ENCODE measurements at regions not wholly inside any gene's neighbourhood (a gene's known extent, or its start where the extent isn't known, plus 50 kb on each side); places are given as distances from the start of the nearest gene placed in this dataset.

GRCh38 chr9:17013010-17013409 lies 121.8 kb upstream of the CNTLN start:
- no peak for TF ChIP-seq CTCF (IDR thresholded peaks at IDR 0.05)
- H3K36me3 Mint-ChIP-seq (ENCODE audit: low read depth), result no peaks in the 10 kb centered on the region

GRCh38 chr9:17011880-17012279 lies 123.0 kb upstream of the CNTLN start:
- Mint-ChIP-seq H3K27me3 (no peaks in the 10 kb centered on the region), H3K27ac (no peak overlapping the region), H3K4me3 (no peak overlapping the region), H3K9me3 (peaks cover 6% of the 10 kb centered on the region), H3K36me3 (ENCODE audit: low read depth) (no peaks in the 10 kb centered on the region), H3K4me1 (ENCODE audit: low read depth) (no peaks in the 10 kb centered on the region)
- no peak for DNase-seq
- no peak for TF ChIP-seq CTCF (IDR thresholded peaks at IDR 0.05)
- ChIA-PET CTCF (no interaction called here), POLR2A (no interaction called here)
- Histone ChIP-seq H3K36me3 (ENCODE audit: insufficient read depth, low read length) (no peaks in the 10 kb centered on the region), H3K4me3 (ENCODE audit: low read length) (no peak overlapping the region), H3K4me1 (ENCODE audit: insufficient read depth, low read length) (no peaks in the 10 kb centered on the region), H3K27ac (ENCODE audit: low read depth in 1 of 2, low read length in 2 of 2) (no peak overlapping the region), H3K27me3 (ENCODE audit: control insufficient read depth in 1 of 2, insufficient read depth in 2 of 2, low read length in 2 of 2) (no peaks in the 10 kb centered on the region), H3K9me3 (ENCODE audit: control insufficient read depth in 1 of 2, insufficient read depth in 1 of 2, low read length in 2 of 2) (no peaks in the 10 kb centered on the region)
- ATAC-seq (ENCODE audit: poor library complexity), result no peak
- intact Hi-C loops (cut with DNase I, micrococcal nuclease), result no loop called here

More at GRCh38 chr9:17013010-17013409, 121.8 kb upstream of the CNTLN start:
- DNase-seq (no peak), ATAC-seq (ENCODE audit: poor library complexity) (no peak)
- Histone ChIP-seq H3K36me3 (ENCODE audit: insufficient read depth, low read length) (no peaks in the 10 kb centered on the region), H3K4me1 (ENCODE audit: insufficient read depth, low read length) (no peaks in the 10 kb centered on the region), H3K27me3 (ENCODE audit: control insufficient read depth in 1 of 2, insufficient read depth in 2 of 2, low read length in 2 of 2) (no peaks in the 10 kb centered on the region), H3K9me3 (ENCODE audit: control insufficient read depth in 1 of 2, insufficient read depth in 1 of 2, low read length in 2 of 2) (peaks cover 0 to 2% of the 10 kb centered on the region in 2 experiments), H3K27ac (ENCODE audit: low read depth in 1 of 2, low read length in 2 of 2) (no peak overlapping the region), H3K4me3 (ENCODE audit: low read length) (no peak overlapping the region)
- ChIA-PET CTCF (no interaction called here), POLR2A (no interaction called here)
- no peak overlapping the region for H3K27ac Mint-ChIP-seq
- H3K4me1 Mint-ChIP-seq (ENCODE audit: low read depth), result no peaks in the 10 kb centered on the region
- H3K27me3 Mint-ChIP-seq, result no peaks in the 10 kb centered on the region
- intact Hi-C loops (cut with DNase I, micrococcal nuclease), result no loop called here
- H3K4me3 Mint-ChIP-seq, result no peak overlapping the region
- no peaks in the 10 kb centered on the region for H3K9me3 Mint-ChIP-seq

GRCh38 chr9:17009071-17009470 lies 125.8 kb upstream of the CNTLN start:
- H3K4me1 ChIP-seq (ENCODE audit: insufficient read depth, low read length), result no peaks in the 10 kb centered on the region
- no peak overlapping the region for H3K27ac ChIP-seq (ENCODE audit: low read depth in 1 of 2, low read length in 2 of 2)
- Mint-ChIP-seq H3K36me3 (ENCODE audit: low read depth) (no peaks in the 10 kb centered on the region), H3K4me3 (no peak overlapping the region), H3K27ac (no peak overlapping the region), H3K9me3 (peaks cover 7% of the 10 kb centered on the region), H3K4me1 (ENCODE audit: low read depth) (no peaks in the 10 kb centered on the region), H3K27me3 (no peaks in the 10 kb centered on the region)
- H3K27me3 ChIP-seq (ENCODE audit: control insufficient read depth in 1 of 2, insufficient read depth in 2 of 2, low read length in 2 of 2), result no peaks in the 10 kb centered on the region
- no peak for DNase-seq
- no peak overlapping the region for H3K4me3 ChIP-seq (ENCODE audit: low read length)
- peaks cover 0 to 4% of the 10 kb centered on the region in 2 experiments for H3K9me3 ChIP-seq (ENCODE audit: control insufficient read depth in 1 of 2, insufficient read depth in 1 of 2, low read length in 2 of 2)
- intact Hi-C loops (cut with DNase I, micrococcal nuclease), result no loop called here
- no peaks in the 10 kb centered on the region for H3K36me3 ChIP-seq (ENCODE audit: insufficient read depth, low read length)
- CTCF ChIA-PET, result no interaction called here
- ATAC-seq (ENCODE audit: poor library complexity), result no peak
- no peak for TF ChIP-seq CTCF (IDR thresholded peaks at IDR 0.05)
- POLR2A ChIA-PET, result no interaction called here
